Neural progenitor cell (in vitro differentiated cells): ENCODE measurements at regions not wholly inside any gene's neighbourhood (a gene's known extent, or its start where the extent isn't known, plus 50 kb on each side); places are given as distances from the start of the nearest gene placed in this dataset.

Source experiments
- DNase-seq: peaks from one replicate; pipeline ENCODE4 v3.0.0-alpha.2; 2016; ENCODE audit warnings: low spot score
- H2AFZ ChIP-seq: fragments of 200-600 bp; sonication (generic); replicated peaks from 2 replicates; pipeline ENCODE4 v1.6.1; 2016; ENCODE audit warnings: antibody characterized with exemption
- H3F3A ChIP-seq: fragments of 200-600 bp; sonication (generic); 2 replicates; pipeline ENCODE4 v1.6.1; 2016; ENCODE audit warnings: antibody characterized with exemption, low read depth
- H3K27ac ChIP-seq: fragments of 200-600 bp; sonication (generic); 2 replicates; pipeline ENCODE4 v1.5.1; 2016; ENCODE audit warnings: mild to moderate bottlenecking
- H3K27me3 ChIP-seq: fragments of 200-600 bp; sonication (generic); 2 replicates; pipeline ENCODE4 v1.6.1; 2016; ENCODE audit warnings: mild to moderate bottlenecking, moderate library complexity
- H3K36me3 ChIP-seq: fragments of 200-600 bp; sonication (generic); 2 replicates; pipeline ENCODE4 v1.5.1; 2016
- H3K4me1 ChIP-seq: fragments of 200-600 bp; sonication (generic); 2 replicates; pipeline ENCODE4 v1.6.1; 2016; ENCODE audit warnings: mixed run types
- H3K4me2 ChIP-seq: fragments of 200-600 bp; sonication (generic); 2 replicates; pipeline ENCODE4 v1.6.1; 2016
- H3K4me3 ChIP-seq: fragments of 200-600 bp; sonication (generic); 2 replicates; pipeline ENCODE4 v1.5.1; 2016
- H3K79me2 ChIP-seq: fragments of 200-600 bp; sonication (generic); 2 replicates; pipeline ENCODE4 v1.6.1; 2016; ENCODE audit warnings: low read depth
- H3K9ac ChIP-seq: fragments of 200-600 bp; sonication (generic); 2 replicates; pipeline ENCODE4 v1.6.1; 2016
- H3K9me3 ChIP-seq: fragments of 200-600 bp; sonication (generic); 2 replicates; pipeline ENCODE4 v1.5.1; 2016; ENCODE audit warnings: low read depth
- H4K20me1 ChIP-seq: fragments of 200-600 bp; sonication (generic); 2 replicates; pipeline ENCODE4 v1.6.1; 2016; ENCODE audit warnings: low read depth
- H3K27ac Mint-ChIP-seq: 3 replicates; pipeline ENCODE4 v1.8.0; 2021; ENCODE audit warnings: mixed read lengths
- H3K27me3 Mint-ChIP-seq: 2 replicates; pipeline ENCODE4 v1.8.0; 2022; ENCODE audit warnings: low read depth, mild to moderate bottlenecking, inconsistent platforms, moderate library complexity, mixed read lengths; ENCODE audit not compliant: insufficient read depth
- H3K36me3 Mint-ChIP-seq: 3 replicates; pipeline ENCODE4 v1.8.0; 2021; ENCODE audit warnings: mixed read lengths
- H3K4me1 Mint-ChIP-seq: 3 replicates; pipeline ENCODE4 v1.8.0; 2021; ENCODE audit warnings: mixed read lengths
- H3K4me3 Mint-ChIP-seq: 3 replicates; pipeline ENCODE4 v1.8.0; 2021; ENCODE audit warnings: mild to moderate bottlenecking, moderate library complexity, mixed read lengths
- H3K9me3 Mint-ChIP-seq: 3 replicates; pipeline ENCODE4 v1.8.0; 2020; ENCODE audit warnings: mixed read lengths
- EZH2 ChIP-seq: fragments of 200-600 bp; sonication (generic); IDR thresholded peaks from 2 replicates; pipeline ENCODE4 v1.6.1; 2017; ENCODE audit warnings: antibody characterized with exemption, mild to moderate bottlenecking, moderate library complexity
- EZH2phosphoT487 ChIP-seq: fragments of 200-600 bp; sonication (generic); IDR thresholded peaks from 2 replicates; pipeline ENCODE4 v1.6.1; 2017; ENCODE audit warnings: antibody characterized with exemption
- TF ChIP-seq, protein P1 (sequence below): fragments of 200-600 bp; sonication (generic); IDR thresholded peaks from 2 replicates; pipeline ENCODE4 v1.5.1; 2017; ENCODE audit warnings: antibody characterized with exemption, mild to moderate bottlenecking

DNA sequence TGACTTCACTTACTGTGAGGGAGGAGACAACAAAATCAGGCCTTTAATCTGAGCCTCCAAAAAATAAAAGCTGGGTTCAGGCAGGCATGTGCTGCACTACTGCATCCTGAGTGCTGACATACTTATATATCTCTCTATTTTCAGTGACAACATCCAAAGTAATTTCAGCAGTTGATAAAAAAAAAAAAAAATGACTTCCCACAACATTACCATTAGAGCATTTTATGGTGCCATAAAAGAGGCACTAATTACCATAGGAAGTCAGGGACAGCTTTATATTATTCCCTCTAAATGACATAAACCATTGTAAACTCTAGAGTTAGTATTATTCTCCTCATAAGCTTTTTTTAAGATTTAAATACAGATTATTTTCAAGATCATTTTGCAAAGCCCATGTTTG is 346.1 kb downstream of the SLCO4C1 start:
- no peak overlapping the region for H3K27ac Mint-ChIP-seq
- no peaks in the 10 kb centered on the region for H3K36me3 Mint-ChIP-seq
- no peaks in the 10 kb centered on the region for H3K9me3 Mint-ChIP-seq

GRCh38 chr5:101948615-101949014 is 347.5 kb downstream of the SLCO4C1 start:
- H2AFZ ChIP-seq, result no peak overlapping the region
- H3K36me3 Mint-ChIP-seq, result no peaks in the 10 kb centered on the region
- no peaks in the 10 kb centered on the region for H3K4me1 Mint-ChIP-seq

More for the DNA sequence above, 346.1 kb downstream of the SLCO4C1 start:
- Histone ChIP-seq H3F3A (no peaks in the 10 kb centered on the region), H3K36me3 (no peaks in the 10 kb centered on the region), H3K79me2 (no peaks in the 10 kb centered on the region), H3K9me3 (no peaks in the 10 kb centered on the region), H4K20me1 (no peaks in the 10 kb centered on the region), H3K9ac (no peak overlapping the region), H2AFZ (no peak overlapping the region), H3K4me2 (no peak overlapping the region), H3K27ac (no peak overlapping the region), H3K4me1 (no peaks in the 10 kb centered on the region), H3K4me3 (no peak overlapping the region), H3K27me3 (no peaks in the 10 kb centered on the region)
- Mint-ChIP-seq H3K4me3 (no peak overlapping the region), H3K27me3 (no peaks in the 10 kb centered on the region), H3K4me1 (no peaks in the 10 kb centered on the region)
- DNase-seq, result no peak
- TF ChIP-seq EZH2 (no peak), EZH2phosphoT487 (no peak)
- TF ChIP-seq, protein P1, sequence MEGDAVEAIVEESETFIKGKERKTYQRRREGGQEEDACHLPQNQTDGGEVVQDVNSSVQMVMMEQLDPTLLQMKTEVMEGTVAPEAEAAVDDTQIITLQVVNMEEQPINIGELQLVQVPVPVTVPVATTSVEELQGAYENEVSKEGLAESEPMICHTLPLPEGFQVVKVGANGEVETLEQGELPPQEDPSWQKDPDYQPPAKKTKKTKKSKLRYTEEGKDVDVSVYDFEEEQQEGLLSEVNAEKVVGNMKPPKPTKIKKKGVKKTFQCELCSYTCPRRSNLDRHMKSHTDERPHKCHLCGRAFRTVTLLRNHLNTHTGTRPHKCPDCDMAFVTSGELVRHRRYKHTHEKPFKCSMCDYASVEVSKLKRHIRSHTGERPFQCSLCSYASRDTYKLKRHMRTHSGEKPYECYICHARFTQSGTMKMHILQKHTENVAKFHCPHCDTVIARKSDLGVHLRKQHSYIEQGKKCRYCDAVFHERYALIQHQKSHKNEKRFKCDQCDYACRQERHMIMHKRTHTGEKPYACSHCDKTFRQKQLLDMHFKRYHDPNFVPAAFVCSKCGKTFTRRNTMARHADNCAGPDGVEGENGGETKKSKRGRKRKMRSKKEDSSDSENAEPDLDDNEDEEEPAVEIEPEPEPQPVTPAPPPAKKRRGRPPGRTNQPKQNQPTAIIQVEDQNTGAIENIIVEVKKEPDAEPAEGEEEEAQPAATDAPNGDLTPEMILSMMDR, result no peak

DNA sequence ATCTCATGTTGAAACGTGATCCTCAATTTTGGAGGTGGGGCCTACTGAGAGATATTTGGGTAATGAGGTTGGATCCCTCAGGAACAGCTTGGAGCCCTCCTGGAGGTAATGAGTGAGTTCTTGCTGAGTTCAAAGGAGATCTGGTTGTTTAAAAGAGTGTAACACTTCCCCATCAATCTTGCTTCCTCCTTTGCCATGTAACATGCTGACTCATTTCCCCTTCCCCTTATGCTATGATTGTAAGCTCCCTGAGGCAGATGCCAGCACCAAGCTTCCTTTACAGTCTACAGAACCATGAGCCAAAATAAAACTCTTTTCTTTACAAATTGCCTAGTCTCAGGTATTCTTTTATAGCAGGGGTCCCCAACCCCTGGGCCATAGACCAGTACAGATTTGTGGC is 352.3 kb downstream of the SLCO4C1 start:
- Mint-ChIP-seq H3K4me3 (no peak overlapping the region), H3K27ac (peak overlapping the region; percentile 30), H3K36me3 (no peaks in the 10 kb centered on the region), H3K9me3 (no peaks in the 10 kb centered on the region), H3K27me3 (no peaks in the 10 kb centered on the region), H3K4me1 (peaks cover 8% of the 10 kb centered on the region)
- Histone ChIP-seq H3K4me1 (no peaks in the 10 kb centered on the region), H3K4me3 (no peak overlapping the region), H2AFZ (no peak overlapping the region), H3K79me2 (no peaks in the 10 kb centered on the region), H3K27me3 (no peaks in the 10 kb centered on the region), H3K9me3 (no peaks in the 10 kb centered on the region), H3K9ac (no peak overlapping the region), H3F3A (no peaks in the 10 kb centered on the region), H4K20me1 (no peaks in the 10 kb centered on the region), H3K4me2 (no peak overlapping the region), H3K36me3 (no peaks in the 10 kb centered on the region), H3K27ac (no peak overlapping the region)
- DNase-seq, result no peak
- TF ChIP-seq, protein P1, result no peak
- TF ChIP-seq EZH2phosphoT487, result no peak

More at GRCh38 chr5:101948615-101949014, 347.5 kb downstream of the SLCO4C1 start:
- H3K27ac ChIP-seq, result no peak overlapping the region
- Mint-ChIP-seq H3K4me3 (no peak overlapping the region), H3K27me3 (no peaks in the 10 kb centered on the region), H3K9me3 (no peaks in the 10 kb centered on the region), H3K27ac (no peak overlapping the region)
- no peak overlapping the region for H3K4me2 ChIP-seq
- H3K9ac ChIP-seq, result no peak overlapping the region
- TF ChIP-seq EZH2, result no peak
- TF ChIP-seq, protein P1, result no peak
- no peak for TF ChIP-seq EZH2phosphoT487
- no peaks in the 10 kb centered on the region for H3F3A ChIP-seq
- no peaks in the 10 kb centered on the region for H3K36me3 ChIP-seq
- no peak overlapping the region for H3K4me3 ChIP-seq
- no peaks in the 10 kb centered on the region for H3K27me3 ChIP-seq
- no peaks in the 10 kb centered on the region for H3K4me1 ChIP-seq
- DNase-seq, result no peak
- H3K79me2 ChIP-seq, result no peaks in the 10 kb centered on the region
- no peaks in the 10 kb centered on the region for H3K9me3 ChIP-seq
- no peaks in the 10 kb centered on the region for H4K20me1 ChIP-seq
